ENCODE measurements at regions not wholly inside any gene's neighbourhood (a gene's known extent, or its start where the extent isn't known, plus 50 kb on each side); places are given as distances from the start of the nearest gene placed in this dataset.

DNA sequence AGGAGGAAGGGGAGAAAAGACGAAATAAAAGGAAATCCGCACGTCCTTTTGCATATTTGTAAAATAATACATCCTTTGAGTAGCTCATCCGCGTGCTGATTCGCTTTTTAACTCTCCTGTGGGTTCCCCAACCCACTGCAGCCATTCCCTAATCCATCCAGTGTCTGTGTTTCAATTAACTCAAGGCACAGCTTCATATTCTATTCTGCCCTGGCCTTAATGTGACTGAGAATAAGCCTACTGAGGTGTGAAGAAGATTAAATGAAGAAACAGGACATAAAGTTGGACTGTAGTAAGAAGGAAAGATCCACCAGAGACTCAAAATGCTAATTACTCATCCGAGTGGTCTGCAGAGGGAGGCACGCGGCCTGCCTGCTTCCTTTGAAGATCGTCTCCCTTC lies 161.4 kb upstream of the SH3BP4 start:
- Histone ChIP-seq H3K4me1 (ENCODE audit: control insufficient read depth in 1 of 2, insufficient read depth in 2 of 2, low read length in 2 of 2) (no peaks in the 10 kb centered on the region), H3K36me3 (ENCODE audit: control insufficient read depth in 1 of 2, insufficient read depth in 2 of 2, low read length in 2 of 2) (no peaks in the 10 kb centered on the region), H3K9ac (ENCODE audit: low read depth in 1 of 2, low read length in 2 of 2) (no peak overlapping the region), H3K27ac (ENCODE audit: low read depth, low read length) (no peak overlapping the region), H3K9me3 (ENCODE audit: control insufficient read depth in 1 of 2, low read length in 2 of 2) (no peaks in the 10 kb centered on the region), H3K27me3 (ENCODE audit: control insufficient read depth in 1 of 2, insufficient read depth in 2 of 2, low read length in 2 of 2) (no peaks in the 10 kb centered on the region), H3K4me3 (ENCODE audit: low read depth in 1 of 2, low read length in 2 of 2) (no peak overlapping the region)

DNA sequence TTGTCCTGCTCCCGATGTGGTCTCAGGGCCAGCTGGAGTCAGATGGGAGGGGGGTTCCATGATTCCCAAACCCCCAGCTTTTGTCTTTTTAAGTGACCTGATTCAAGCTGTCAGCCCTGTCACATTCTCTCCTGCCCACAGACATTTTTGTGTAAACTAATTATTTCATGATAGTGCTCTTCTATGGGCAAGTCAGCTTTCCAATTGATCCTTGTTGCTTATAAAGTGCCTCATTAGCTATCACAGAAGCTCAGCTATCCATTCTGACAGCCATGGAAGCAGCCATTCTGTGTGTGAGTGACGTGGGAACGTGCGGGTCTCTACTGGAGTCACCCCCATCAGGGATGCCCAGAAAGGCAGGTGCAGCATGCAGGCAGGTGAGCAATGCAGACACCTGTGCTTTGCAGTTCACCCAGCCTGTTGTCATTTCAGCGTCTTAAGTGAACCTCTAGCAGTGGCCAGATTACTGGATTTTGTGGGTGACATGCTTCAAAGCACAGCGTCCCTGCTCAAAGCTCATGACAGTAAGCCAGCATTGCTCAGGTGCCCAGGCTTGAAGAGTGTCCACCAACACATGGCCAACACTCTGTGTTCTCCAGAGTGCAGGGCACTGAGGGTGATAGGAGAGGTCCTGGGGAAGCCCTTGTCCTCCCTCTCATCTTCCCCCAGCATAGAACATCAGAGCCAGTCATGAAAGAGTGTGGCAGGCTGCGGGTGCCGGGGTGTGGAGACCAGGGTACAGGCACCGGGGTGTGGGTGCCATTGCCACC lies 162.1 kb upstream of the SH3BP4 start:
- Histone ChIP-seq H3K9ac (ENCODE audit: low read depth in 1 of 2, low read length in 2 of 2) (no peak overlapping the region), H3K27ac (ENCODE audit: low read depth, low read length) (no peak overlapping the region), H3K36me3 (ENCODE audit: control insufficient read depth in 1 of 2, insufficient read depth in 2 of 2, low read length in 2 of 2) (no peaks in the 10 kb centered on the region), H3K4me1 (ENCODE audit: control insufficient read depth in 1 of 2, insufficient read depth in 2 of 2, low read length in 2 of 2) (no peaks in the 10 kb centered on the region), H3K9me3 (ENCODE audit: control insufficient read depth in 1 of 2, low read length in 2 of 2) (no peaks in the 10 kb centered on the region), H3K27me3 (ENCODE audit: control insufficient read depth in 1 of 2, insufficient read depth in 2 of 2, low read length in 2 of 2) (no peaks in the 10 kb centered on the region), H3K4me3 (ENCODE audit: low read depth in 1 of 2, low read length in 2 of 2) (no peak overlapping the region)

DNA sequence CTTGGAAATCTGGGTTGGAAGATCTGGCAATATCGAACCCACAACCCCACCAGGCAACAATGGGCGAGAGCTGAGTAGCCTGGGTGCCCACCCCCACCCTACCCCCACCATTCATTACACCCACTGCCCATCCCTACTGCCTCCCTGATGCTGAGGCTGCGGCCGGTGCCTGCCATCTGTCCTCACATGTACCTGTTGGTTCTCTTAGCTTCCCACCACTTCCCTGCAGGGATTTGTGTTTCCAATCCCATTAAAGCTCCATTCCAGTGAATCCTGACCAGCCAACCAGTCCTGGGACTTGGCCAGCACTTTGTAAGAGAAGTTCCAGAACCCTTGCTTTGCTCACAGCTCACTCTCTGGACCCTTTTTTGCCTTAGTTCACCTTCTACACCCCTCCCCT lies 163.0 kb upstream of the SH3BP4 start:
- Histone ChIP-seq H3K4me1 (ENCODE audit: control insufficient read depth in 1 of 2, insufficient read depth in 2 of 2, low read length in 2 of 2) (no peaks in the 10 kb centered on the region), H3K9me3 (ENCODE audit: control insufficient read depth in 1 of 2, low read length in 2 of 2) (no peaks in the 10 kb centered on the region), H3K36me3 (ENCODE audit: control insufficient read depth in 1 of 2, insufficient read depth in 2 of 2, low read length in 2 of 2) (no peaks in the 10 kb centered on the region), H3K9ac (ENCODE audit: low read depth in 1 of 2, low read length in 2 of 2) (no peak overlapping the region), H3K27ac (ENCODE audit: low read depth, low read length) (no peak overlapping the region), H3K27me3 (ENCODE audit: control insufficient read depth in 1 of 2, insufficient read depth in 2 of 2, low read length in 2 of 2) (no peaks in the 10 kb centered on the region), H3K4me3 (ENCODE audit: low read depth in 1 of 2, low read length in 2 of 2) (no peak overlapping the region)

DNA sequence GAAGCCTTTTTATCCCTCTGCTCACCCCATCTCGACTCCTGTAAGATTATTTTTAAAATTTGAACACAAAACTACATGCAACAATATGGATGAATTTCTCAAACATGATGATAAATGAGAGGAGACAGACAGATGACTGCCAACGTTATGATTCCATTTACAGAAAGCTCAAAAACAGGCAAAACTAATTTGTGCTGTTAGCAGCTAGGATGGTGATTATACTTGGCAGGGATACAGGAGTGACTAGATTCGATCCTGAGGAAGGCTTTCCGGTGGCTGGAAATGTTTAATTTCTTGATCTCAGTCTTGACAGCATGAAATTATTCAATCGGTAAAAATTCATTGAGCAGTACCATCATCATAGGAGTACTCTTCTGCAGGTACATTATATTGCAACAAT lies 163.4 kb upstream of the SH3BP4 start:
- Histone ChIP-seq H3K36me3 (ENCODE audit: control insufficient read depth in 1 of 2, insufficient read depth in 2 of 2, low read length in 2 of 2) (no peaks in the 10 kb centered on the region), H3K27me3 (ENCODE audit: control insufficient read depth in 1 of 2, insufficient read depth in 2 of 2, low read length in 2 of 2) (no peaks in the 10 kb centered on the region), H3K9me3 (ENCODE audit: control insufficient read depth in 1 of 2, low read length in 2 of 2) (no peaks in the 10 kb centered on the region), H3K4me3 (ENCODE audit: low read depth in 1 of 2, low read length in 2 of 2) (no peak overlapping the region), H3K4me1 (ENCODE audit: control insufficient read depth in 1 of 2, insufficient read depth in 2 of 2, low read length in 2 of 2) (no peaks in the 10 kb centered on the region), H3K27ac (ENCODE audit: low read depth, low read length) (no peak overlapping the region), H3K9ac (ENCODE audit: low read depth in 1 of 2, low read length in 2 of 2) (no peak overlapping the region)

DNA sequence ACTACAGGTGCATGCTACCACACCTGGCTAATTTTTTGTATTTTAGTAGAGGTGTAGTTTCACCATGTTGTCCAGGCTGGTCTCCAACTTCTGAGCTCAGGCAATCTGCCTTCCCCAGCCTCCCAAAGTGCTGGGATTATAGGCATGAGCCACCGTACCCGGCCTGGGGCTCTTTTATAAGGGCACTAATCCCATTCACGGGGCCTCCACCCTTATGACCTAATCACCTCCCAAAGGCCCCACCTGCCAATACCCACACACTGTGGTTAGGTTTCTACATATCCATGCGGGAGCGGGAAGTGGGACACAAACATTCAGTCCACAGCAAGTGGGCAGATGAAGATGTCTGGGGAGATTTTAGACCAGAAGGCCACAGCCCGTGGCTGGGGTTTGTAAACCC lies 164.7 kb upstream of the SH3BP4 start:
- Histone ChIP-seq H3K4me3 (ENCODE audit: low read depth in 1 of 2, low read length in 2 of 2) (no peak overlapping the region), H3K27me3 (ENCODE audit: control insufficient read depth in 1 of 2, insufficient read depth in 2 of 2, low read length in 2 of 2) (no peaks in the 10 kb centered on the region)

DNA sequence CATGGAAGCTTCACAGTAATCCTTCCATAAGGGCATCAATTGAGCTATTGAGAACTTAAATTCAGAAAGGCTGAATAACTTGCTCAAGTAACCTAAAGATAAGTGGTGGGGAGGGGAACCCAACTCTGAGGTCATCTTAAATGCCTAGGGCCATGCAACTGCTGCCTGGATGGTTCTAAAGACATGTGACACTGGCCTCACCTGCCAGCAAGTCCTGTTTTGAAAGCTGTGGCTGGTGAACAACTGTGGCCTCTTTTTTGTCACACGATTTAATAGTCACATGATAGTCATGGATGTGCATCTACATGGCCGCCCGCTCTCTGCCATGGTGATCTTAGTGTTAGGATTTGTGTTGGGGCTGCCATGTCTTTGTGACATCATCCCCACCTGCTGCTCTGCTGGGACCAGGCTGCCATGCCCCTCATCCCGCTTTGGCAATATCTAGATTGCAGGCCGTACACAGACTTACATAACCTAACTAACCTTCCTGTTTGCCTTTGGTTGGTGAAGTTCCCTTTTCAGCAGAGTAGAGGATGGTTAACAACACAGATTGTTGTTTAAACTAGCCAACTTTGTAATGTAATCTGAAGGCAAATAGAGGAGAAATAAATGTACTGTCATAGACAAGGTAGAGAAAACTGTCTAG lies 177.9 kb upstream of the SH3BP4 start:
- no peaks in the 10 kb centered on the region for H3K27me3 ChIP-seq (ENCODE audit: control insufficient read depth in 1 of 2, insufficient read depth in 2 of 2, low read length in 2 of 2)
- no peaks in the 10 kb centered on the region for H3K4me1 ChIP-seq (ENCODE audit: control insufficient read depth in 1 of 2, insufficient read depth in 2 of 2, low read length in 2 of 2)
- H3K9ac ChIP-seq (ENCODE audit: low read depth in 1 of 2, low read length in 2 of 2), result no peak overlapping the region
- H3K9me3 ChIP-seq (ENCODE audit: control insufficient read depth in 1 of 2, low read length in 2 of 2), result no peaks in the 10 kb centered on the region
- no peak overlapping the region for H3K4me3 ChIP-seq (ENCODE audit: low read depth in 1 of 2, low read length in 2 of 2)
- H3K36me3 ChIP-seq (ENCODE audit: control insufficient read depth in 1 of 2, insufficient read depth in 2 of 2, low read length in 2 of 2), result no peaks in the 10 kb centered on the region
- H3K27ac ChIP-seq (ENCODE audit: low read depth, low read length), result no peak overlapping the region

More for the DNA sequence above, 164.7 kb upstream of the SH3BP4 start:
- Histone ChIP-seq H3K4me1 (ENCODE audit: control insufficient read depth in 1 of 2, insufficient read depth in 2 of 2, low read length in 2 of 2) (no peaks in the 10 kb centered on the region), H3K9ac (ENCODE audit: low read depth in 1 of 2, low read length in 2 of 2) (no peak overlapping the region), H3K9me3 (ENCODE audit: control insufficient read depth in 1 of 2, low read length in 2 of 2) (no peaks in the 10 kb centered on the region), H3K27ac (ENCODE audit: low read depth, low read length) (no peak overlapping the region), H3K36me3 (ENCODE audit: control insufficient read depth in 1 of 2, insufficient read depth in 2 of 2, low read length in 2 of 2) (no peaks in the 10 kb centered on the region)

DNA sequence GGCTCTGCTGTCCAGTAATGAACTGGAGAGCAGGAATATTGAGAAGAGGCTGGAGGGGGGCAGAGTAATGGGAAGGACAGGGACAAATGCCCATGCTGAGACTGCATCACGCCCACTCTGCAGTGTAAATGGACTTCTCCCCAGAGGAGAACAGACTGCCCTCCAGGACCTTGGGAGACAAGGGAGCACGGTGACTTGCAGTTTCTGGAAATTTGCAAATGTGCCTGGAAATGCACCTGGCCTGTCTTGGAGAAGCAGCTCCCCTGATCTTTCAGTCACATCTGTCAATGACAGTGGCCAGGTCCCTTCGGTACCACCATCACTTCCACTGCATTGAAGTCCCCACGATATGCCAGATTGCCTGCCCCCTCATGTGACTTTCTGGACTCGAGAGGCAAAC lies 178.7 kb upstream of the SH3BP4 start:
- Histone ChIP-seq H3K4me3 (ENCODE audit: low read depth in 1 of 2, low read length in 2 of 2) (no peak overlapping the region), H3K27me3 (ENCODE audit: control insufficient read depth in 1 of 2, insufficient read depth in 2 of 2, low read length in 2 of 2) (no peaks in the 10 kb centered on the region), H3K4me1 (ENCODE audit: control insufficient read depth in 1 of 2, insufficient read depth in 2 of 2, low read length in 2 of 2) (no peaks in the 10 kb centered on the region), H3K9ac (ENCODE audit: low read depth in 1 of 2, low read length in 2 of 2) (no peak overlapping the region), H3K9me3 (ENCODE audit: control insufficient read depth in 1 of 2, low read length in 2 of 2) (no peaks in the 10 kb centered on the region), H3K27ac (ENCODE audit: low read depth, low read length) (no peak overlapping the region), H3K36me3 (ENCODE audit: control insufficient read depth in 1 of 2, insufficient read depth in 2 of 2, low read length in 2 of 2) (no peaks in the 10 kb centered on the region)

DNA sequence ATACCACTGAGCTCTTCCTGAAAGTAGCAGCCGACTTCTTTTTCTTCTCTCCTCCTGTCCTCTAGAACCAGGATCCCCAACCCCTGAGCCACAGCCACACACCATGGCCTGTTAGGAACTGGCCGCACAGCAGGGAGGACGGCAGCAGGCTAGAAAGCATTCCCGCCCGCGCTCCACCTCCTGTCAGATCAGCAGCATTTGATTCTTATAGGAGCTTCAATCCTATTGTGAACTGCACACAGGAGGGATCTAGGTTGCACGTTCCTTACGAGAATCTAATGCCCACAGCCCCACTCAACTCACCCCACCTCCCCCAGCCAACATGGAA lies 179.1 kb upstream of the SH3BP4 start:
- Histone ChIP-seq H3K36me3 (ENCODE audit: control insufficient read depth in 1 of 2, insufficient read depth in 2 of 2, low read length in 2 of 2) (no peaks in the 10 kb centered on the region), H3K4me3 (ENCODE audit: low read depth in 1 of 2, low read length in 2 of 2) (no peak overlapping the region), H3K27me3 (ENCODE audit: control insufficient read depth in 1 of 2, insufficient read depth in 2 of 2, low read length in 2 of 2) (no peaks in the 10 kb centered on the region), H3K9ac (ENCODE audit: low read depth in 1 of 2, low read length in 2 of 2) (no peak overlapping the region), H3K27ac (ENCODE audit: low read depth, low read length) (no peak overlapping the region), H3K9me3 (ENCODE audit: control insufficient read depth in 1 of 2, low read length in 2 of 2) (no peaks in the 10 kb centered on the region), H3K4me1 (ENCODE audit: control insufficient read depth in 1 of 2, insufficient read depth in 2 of 2, low read length in 2 of 2) (no peaks in the 10 kb centered on the region)

DNA sequence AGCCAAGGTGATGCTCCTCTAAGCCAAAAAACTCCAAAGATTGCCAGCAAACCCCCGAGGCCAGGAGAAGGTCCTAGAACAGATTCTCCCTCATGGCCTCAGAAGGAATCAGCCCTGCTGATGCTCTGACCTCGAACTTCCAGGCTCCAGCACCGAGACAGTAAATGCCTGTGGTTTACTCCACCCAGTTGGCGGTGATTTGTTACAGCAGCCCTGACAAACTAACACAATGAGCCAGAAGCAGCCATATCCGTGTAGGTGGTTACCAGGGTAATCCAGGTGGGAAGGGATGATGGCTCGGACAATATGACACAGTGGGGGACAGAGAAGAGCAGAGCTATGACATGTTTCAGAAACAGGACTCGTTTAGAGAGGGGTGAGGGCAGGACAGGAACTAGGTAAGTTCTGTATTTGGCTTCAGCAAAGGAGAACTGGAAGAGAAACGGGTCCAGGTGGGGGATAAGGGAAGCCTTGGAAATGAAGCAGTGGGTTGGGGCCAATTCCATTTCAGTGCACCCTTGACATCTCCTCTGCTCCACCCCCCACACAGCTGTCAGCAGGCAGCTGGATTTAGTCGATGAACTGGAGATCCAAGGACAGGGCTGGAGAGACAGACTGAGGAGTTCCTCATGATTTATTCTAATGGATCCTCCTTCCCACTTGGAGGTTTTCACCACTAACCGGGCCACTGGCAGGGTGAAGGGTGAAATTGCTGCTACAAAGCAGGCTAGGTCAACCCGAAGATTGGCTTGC lies 179.7 kb upstream of the SH3BP4 start:
- H3K9ac ChIP-seq (ENCODE audit: low read depth in 1 of 2, low read length in 2 of 2), result no peak overlapping the region
- H3K27ac ChIP-seq (ENCODE audit: low read depth, low read length), result no peak overlapping the region
- H3K4me1 ChIP-seq (ENCODE audit: control insufficient read depth in 1 of 2, insufficient read depth in 2 of 2, low read length in 2 of 2), result no peaks in the 10 kb centered on the region
- no peaks in the 10 kb centered on the region for H3K36me3 ChIP-seq (ENCODE audit: control insufficient read depth in 1 of 2, insufficient read depth in 2 of 2, low read length in 2 of 2)
- no peak overlapping the region for H3K4me3 ChIP-seq (ENCODE audit: low read depth in 1 of 2, low read length in 2 of 2)
- no peaks in the 10 kb centered on the region for H3K27me3 ChIP-seq (ENCODE audit: control insufficient read depth in 1 of 2, insufficient read depth in 2 of 2, low read length in 2 of 2)
- no peaks in the 10 kb centered on the region for H3K9me3 ChIP-seq (ENCODE audit: control insufficient read depth in 1 of 2, low read length in 2 of 2)

DNA sequence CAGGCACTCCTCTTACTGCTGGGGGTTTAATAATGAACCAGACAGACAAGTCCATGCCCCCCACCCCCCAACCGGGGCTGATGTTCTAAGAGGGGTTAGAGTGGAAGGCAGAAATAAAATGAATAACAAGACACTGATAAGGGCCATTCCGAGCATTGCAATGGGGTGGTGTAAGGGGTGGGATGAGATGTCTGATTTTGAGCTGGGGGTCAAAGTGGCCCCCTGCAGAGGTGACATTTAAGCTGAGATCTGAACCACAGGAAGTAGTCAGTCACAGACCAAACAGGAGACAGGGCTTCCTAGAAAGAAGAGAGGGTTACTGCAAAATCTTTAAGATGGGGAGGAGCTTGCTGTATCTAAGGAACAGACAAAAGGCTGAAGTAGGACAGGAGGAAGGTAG lies 180.6 kb upstream of the SH3BP4 start:
- Histone ChIP-seq H3K27me3 (ENCODE audit: control insufficient read depth in 1 of 2, insufficient read depth in 2 of 2, low read length in 2 of 2) (no peaks in the 10 kb centered on the region), H3K9ac (ENCODE audit: low read depth in 1 of 2, low read length in 2 of 2) (no peak overlapping the region), H3K9me3 (ENCODE audit: control insufficient read depth in 1 of 2, low read length in 2 of 2) (no peaks in the 10 kb centered on the region), H3K4me3 (ENCODE audit: low read depth in 1 of 2, low read length in 2 of 2) (no peak overlapping the region), H3K27ac (ENCODE audit: low read depth, low read length) (no peak overlapping the region), H3K4me1 (ENCODE audit: control insufficient read depth in 1 of 2, insufficient read depth in 2 of 2, low read length in 2 of 2) (no peaks in the 10 kb centered on the region), H3K36me3 (ENCODE audit: control insufficient read depth in 1 of 2, insufficient read depth in 2 of 2, low read length in 2 of 2) (no peaks in the 10 kb centered on the region)
